ENCODE measurements at regions not wholly inside any gene's neighbourhood (a gene's known extent, or its start where the extent isn't known, plus 50 kb on each side); places are given as distances from the start of the nearest gene placed in this dataset.

DNA sequence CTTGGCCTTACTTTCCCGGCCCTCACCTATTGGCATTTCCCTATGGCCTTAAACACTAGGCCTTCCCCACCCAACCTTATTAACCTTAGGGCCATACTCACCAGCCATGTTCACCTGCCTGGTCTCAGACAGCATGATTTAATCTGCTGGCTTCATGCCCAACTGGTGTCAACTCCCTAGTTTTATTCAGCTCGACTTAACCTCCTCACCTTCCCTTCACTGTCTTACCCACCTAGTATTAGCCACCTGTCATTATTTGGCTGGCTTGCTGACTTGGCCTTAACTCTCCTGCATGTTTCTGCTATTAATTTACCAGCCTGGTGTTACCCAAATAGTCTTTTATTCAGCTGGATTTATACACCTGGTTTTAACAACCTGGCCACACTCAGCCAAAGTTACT, 136.0 kb upstream of the ZSWIM2 start:
- TF ChIP-seq, protein P1, sequence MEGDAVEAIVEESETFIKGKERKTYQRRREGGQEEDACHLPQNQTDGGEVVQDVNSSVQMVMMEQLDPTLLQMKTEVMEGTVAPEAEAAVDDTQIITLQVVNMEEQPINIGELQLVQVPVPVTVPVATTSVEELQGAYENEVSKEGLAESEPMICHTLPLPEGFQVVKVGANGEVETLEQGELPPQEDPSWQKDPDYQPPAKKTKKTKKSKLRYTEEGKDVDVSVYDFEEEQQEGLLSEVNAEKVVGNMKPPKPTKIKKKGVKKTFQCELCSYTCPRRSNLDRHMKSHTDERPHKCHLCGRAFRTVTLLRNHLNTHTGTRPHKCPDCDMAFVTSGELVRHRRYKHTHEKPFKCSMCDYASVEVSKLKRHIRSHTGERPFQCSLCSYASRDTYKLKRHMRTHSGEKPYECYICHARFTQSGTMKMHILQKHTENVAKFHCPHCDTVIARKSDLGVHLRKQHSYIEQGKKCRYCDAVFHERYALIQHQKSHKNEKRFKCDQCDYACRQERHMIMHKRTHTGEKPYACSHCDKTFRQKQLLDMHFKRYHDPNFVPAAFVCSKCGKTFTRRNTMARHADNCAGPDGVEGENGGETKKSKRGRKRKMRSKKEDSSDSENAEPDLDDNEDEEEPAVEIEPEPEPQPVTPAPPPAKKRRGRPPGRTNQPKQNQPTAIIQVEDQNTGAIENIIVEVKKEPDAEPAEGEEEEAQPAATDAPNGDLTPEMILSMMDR (IDR thresholded peaks at IDR 0.05): no peak
- TF ChIP-seq EP300 (IDR thresholded peaks at IDR 0.05) (no peak), POLR2A (IDR thresholded peaks at IDR 0.05) (no peak), POLR2AphosphoS5 (IDR thresholded peaks at IDR 0.05) (no peak)

All from gastroesophageal sphincter (tissue), 3 donors.